K562 (cell line): ENCODE measurements at regions not wholly inside any gene's neighbourhood (a gene's known extent, or its start where the extent isn't known, plus 50 kb on each side); places are given as distances from the start of the nearest gene placed in this dataset.

Experiments
- ATAC-seq: fragments of 200-7000 bp; cut with Tn5 transposase; 3 replicates; pipeline ENCODE4 v1.9.1; 2020; ENCODE audit warnings: moderate library complexity
- BruUV-seq: library from RNA; stranded (reverse); fragments of 400-500 nt; replicated peaks from 2 replicates; lab custom pipeline; 2021; lab: Mats Ljungman, UMichigan
- CTCF ChIA-PET: fragments of 300-600 bp; formaldehyde crosslinking; extraction: SDS; loops from one replicate; lab custom pipeline; 2021; ENCODE audit warnings: low intra/inter-chr PET ratio; lab: Yijun Ruan, JAX
- POLR2A ChIA-PET: fragments of 300-600, 350-650 bp; sonication (Branson Sonifier 250); formaldehyde crosslinking; extraction: SDS; loops from one replicate; lab custom pipeline; 2021; ENCODE audit warnings: antibody characterized with exemption, inconsistent platforms; lab: Yijun Ruan, JAX
- DNase-seq, 4 experiments: peaks; one replicate each; pipeline versions ENCODE4 v3.0.0 to v3.0.0-alpha.2; 2011 to 2018; ENCODE audit warnings: low spot score in 3 of 4, mixed read lengths in 3 of 4; ENCODE audit errors: extremely low read depth in 1 of 4
- FAIRE-seq: peaks from 2 replicates; lab custom pipeline; 2011; peaks lifted over from hg19 to GRCh38; lab: Jason Lieb, UNC
- H2AFZ ChIP-seq: 2 replicates; pipeline ENCODE4 v1.6.0; 2011; ENCODE audit warnings: low read depth, low read length, control low read depth, inconsistent platforms
- H3K27ac ChIP-seq: fragments of 200-600 bp; 3 replicates; pipeline ENCODE4 v1.8.0; 2011; ENCODE audit warnings: low read depth, mild to moderate bottlenecking, control low read depth, inconsistent platforms, low read length, moderate library complexity, mixed read lengths; ENCODE audit errors: extremely low read depth
- H3K27me3 ChIP-seq, 2 experiments: fragments of 300-600 bp in 1 of 2; 2 replicates in 1 of 2; 3 replicates in 1 of 2; pipeline versions ENCODE4 v1.6.0 to v1.8.0; 2011; ENCODE audit warnings: inconsistent platforms in 2 of 2, low read length in 2 of 2, mild to moderate bottlenecking in 1 of 2, mixed read lengths in 1 of 2, moderate library complexity in 1 of 2; ENCODE audit not compliant: control insufficient read depth in 2 of 2, insufficient read depth in 2 of 2
- H3K36me3 ChIP-seq: fragments of 300-600 bp; 3 replicates; pipeline ENCODE4 v1.8.0; 2011; ENCODE audit warnings: mild to moderate bottlenecking, low read length, inconsistent platforms; ENCODE audit not compliant: control insufficient read depth, insufficient read depth
- H3K4me1 ChIP-seq, 2 experiments: fragments of 200-600 bp in 1 of 2; replicated peaks in 1 of 2; 2 replicates in 1 of 2; 3 replicates in 1 of 2; pipeline versions ENCODE4 v1.5.1 to v1.8.0; 2011; ENCODE audit warnings: inconsistent platforms in 2 of 2, low read length in 2 of 2, mild to moderate bottlenecking in 1 of 2, mixed read lengths in 1 of 2, moderate library complexity in 1 of 2; ENCODE audit not compliant: control insufficient read depth in 2 of 2, insufficient read depth in 2 of 2
- H3K4me2 ChIP-seq: 2 replicates; pipeline ENCODE4 v1.6.1; 2011; ENCODE audit warnings: low read length, control low read depth, inconsistent platforms, mixed read lengths; ENCODE audit not compliant: insufficient read depth
- H3K4me3 ChIP-seq: fragments of 200-600 bp; sonication (generic), shearing (Covaris generic); 2 replicates; pipeline ENCODE4 v1.5.1; 2016; ENCODE audit warnings: control low read depth, inconsistent platforms
- H3K79me2 ChIP-seq: fragments of 200-600 bp; 3 replicates; pipeline ENCODE4 v1.8.0; 2011; ENCODE audit warnings: low read length, inconsistent platforms; ENCODE audit not compliant: control insufficient read depth, insufficient read depth
- H3K9ac ChIP-seq, 2 experiments: 2 replicates each; pipeline versions ENCODE4 v1.6.0 to v1.6.1; 2011; ENCODE audit warnings: low read depth in 2 of 2, low read length in 2 of 2, control low read depth in 1 of 2, inconsistent platforms in 1 of 2, mild to moderate bottlenecking in 1 of 2, mixed read lengths in 1 of 2; ENCODE audit not compliant: insufficient read depth in 1 of 2
- H3K9me1 ChIP-seq: one replicate; pipeline ENCODE4 v1.6.0; 2011; ENCODE audit warnings: inconsistent platforms, mild to moderate bottlenecking, low read length, moderate library complexity; ENCODE audit not compliant: control insufficient read depth, insufficient read depth
- H3K9me3 ChIP-seq: replicated peaks from 2 replicates; pipeline ENCODE4 v1.5.1; 2011; ENCODE audit warnings: low read depth, low read length, inconsistent platforms; ENCODE audit not compliant: control insufficient read depth, insufficient read depth
- H4K20me1 ChIP-seq: replicated peaks from 2 replicates; pipeline ENCODE4 v1.6.1; 2011; ENCODE audit warnings: low read length, inconsistent platforms, mixed read lengths; ENCODE audit not compliant: control insufficient read depth, insufficient read depth
- ATF1 ChIP-seq, 2 experiments: fragments of 450-650 bp in 1 of 2; IDR thresholded peaks; 2 replicates each; pipeline ENCODE4 v1.6.1; 2016; ENCODE audit warnings: missing compliant biosample characterization in 1 of 2, missing genetic modification characterization in 1 of 2
- CBFB ChIP-seq: sonication (generic); formaldehyde crosslinking; IDR thresholded peaks from 2 replicates; pipeline ENCODE4 v1.4.0; 2020; ENCODE audit warnings: mild to moderate bottlenecking, missing genetic modification reagents
- IRF2 ChIP-seq: sonication (generic); formaldehyde crosslinking; IDR thresholded peaks from 2 replicates; pipeline ENCODE4 v1.8.1; 2022; ENCODE audit warnings: mild to moderate bottlenecking, missing genetic modification reagents
- WGBS: fragments of 100-300 bp; shearing (Covaris generic); methylation state at CpG from one replicate; pipeline ENCODE4 v1.1.6; 2016; ENCODE audit warnings: low coverage, mixed read lengths; ENCODE audit not compliant: insufficient coverage; ENCODE audit errors: missing lambda C conversion rate; 5-methylcytosine and 5-hydroxymethylcytosine counted together
- in situ Hi-C: fragments of 300-500 bp; cut with MboI; formaldehyde crosslinking; loops from 4 replicates; pipeline ENCODE4 v1.15.0; 2018; ENCODE audit warnings: inconsistent platforms, mixed read lengths
- intact Hi-C: fragments of 100-400 bp; cut with micrococcal nuclease; formaldehyde crosslinking; loops from 2 replicates; pipeline ENCODE4 v1.14.2; 2022
- TF ChIP-seq, protein P1 (sequence below), 2 experiments: fragments of 450-650 bp; conservative IDR thresholded peaks; 2 replicates each; pipeline ENCODE4 v1.6.1; 2017; ENCODE audit warnings: mild to moderate bottlenecking in 2 of 2, moderate library complexity in 2 of 2
- TF ChIP-seq, protein P2 (sequence below): fragments of 150-350 bp; conservative IDR thresholded peaks from 2 replicates; pipeline ENCODE4 v1.6.1; 2014; ENCODE audit warnings: low read length
- TF ChIP-seq, protein P3 (sequence below): sonication (generic); formaldehyde crosslinking; IDR thresholded peaks from 2 replicates; pipeline ENCODE4 v1.9.0; 2022; ENCODE audit warnings: mild to moderate bottlenecking, missing genetic modification reagents

DNA sequence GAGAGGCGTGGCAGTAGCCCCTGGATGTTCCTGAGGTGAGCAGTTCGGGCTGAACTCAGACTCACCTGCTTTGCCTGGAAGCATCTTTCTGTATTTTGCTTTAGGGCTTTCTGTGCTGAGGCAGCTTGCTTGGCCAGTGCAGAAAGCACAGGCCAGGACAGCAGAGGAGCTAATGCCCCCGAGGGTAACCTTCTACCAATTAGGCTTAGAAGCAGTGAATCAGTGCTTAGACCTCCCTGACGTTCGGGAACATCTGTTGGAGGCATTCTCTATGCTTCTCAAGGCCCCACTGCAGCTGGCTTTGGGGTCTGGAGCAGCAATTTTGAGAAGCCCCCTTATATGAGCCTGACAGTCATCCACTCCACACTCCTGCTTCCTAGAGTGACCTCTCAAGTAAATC, 350.7 kb upstream of the PROK2 start:
- BruUV-seq = no TSS peak

More for the DNA sequence above, 350.7 kb upstream of the PROK2 start:
- Histone ChIP-seq H2AFZ (no peak overlapping the region), H3K36me3 (no peaks in the 10 kb centered on the region), H4K20me1 (no peaks in the 10 kb centered on the region), H3K9me3 (no peaks in the 10 kb centered on the region), H3K79me2 (no peaks in the 10 kb centered on the region), H3K9ac (no peak overlapping the region), H3K27ac (no peak overlapping the region), H3K4me2 (no peak overlapping the region), H3K27me3 (no peaks in the 10 kb centered on the region), H3K9me1 (no peaks in the 10 kb centered on the region), H3K4me3 (no peak overlapping the region), H3K4me1 (peaks cover 6 to 23% of the 10 kb centered on the region in 2 experiments; a peak in 4 of 5 replicates)
- ATAC-seq (no peak), FAIRE-seq (no peak), DNase-seq (no peak)
- POLR2A ChIA-PET = no interaction called here
- intact Hi-C loops (no loop called here), in situ Hi-C loops (no loop called here)
- CTCF ChIA-PET = no interaction called here
- WGBS = 79% methylated on average over 5 of the region's 5 CpGs
- TF ChIP-seq, protein P1, sequence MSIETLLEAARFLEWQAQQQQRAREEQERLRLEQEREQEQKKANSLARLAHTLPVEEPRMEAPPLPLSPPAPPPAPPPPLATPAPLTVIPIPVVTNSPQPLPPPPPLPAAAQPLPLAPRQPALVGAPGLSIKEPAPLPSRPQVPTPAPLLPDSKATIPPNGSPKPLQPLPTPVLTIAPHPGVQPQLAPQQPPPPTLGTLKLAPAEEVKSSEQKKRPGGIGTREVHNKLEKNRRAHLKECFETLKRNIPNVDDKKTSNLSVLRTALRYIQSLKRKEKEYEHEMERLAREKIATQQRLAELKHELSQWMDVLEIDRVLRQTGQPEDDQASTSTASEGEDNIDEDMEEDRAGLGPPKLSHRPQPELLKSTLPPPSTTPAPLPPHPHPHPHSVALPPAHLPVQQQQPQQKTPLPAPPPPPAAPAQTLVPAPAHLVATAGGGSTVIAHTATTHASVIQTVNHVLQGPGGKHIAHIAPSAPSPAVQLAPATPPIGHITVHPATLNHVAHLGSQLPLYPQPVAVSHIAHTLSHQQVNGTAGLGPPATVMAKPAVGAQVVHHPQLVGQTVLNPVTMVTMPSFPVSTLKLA (conservative IDR thresholded peaks at IDR 0.05) = no peak
- TF ChIP-seq CBFB (CRISPR knock-in tag) (no peak), ATF1 (CRISPR knock-in tag; IDR thresholded peaks at IDR 0.05) (no peak), ATF1 (tag; IDR thresholded peaks at IDR 0.05) (no peak), IRF2 (CRISPR knock-in tag) (no peak)
- TF ChIP-seq, protein P2, sequence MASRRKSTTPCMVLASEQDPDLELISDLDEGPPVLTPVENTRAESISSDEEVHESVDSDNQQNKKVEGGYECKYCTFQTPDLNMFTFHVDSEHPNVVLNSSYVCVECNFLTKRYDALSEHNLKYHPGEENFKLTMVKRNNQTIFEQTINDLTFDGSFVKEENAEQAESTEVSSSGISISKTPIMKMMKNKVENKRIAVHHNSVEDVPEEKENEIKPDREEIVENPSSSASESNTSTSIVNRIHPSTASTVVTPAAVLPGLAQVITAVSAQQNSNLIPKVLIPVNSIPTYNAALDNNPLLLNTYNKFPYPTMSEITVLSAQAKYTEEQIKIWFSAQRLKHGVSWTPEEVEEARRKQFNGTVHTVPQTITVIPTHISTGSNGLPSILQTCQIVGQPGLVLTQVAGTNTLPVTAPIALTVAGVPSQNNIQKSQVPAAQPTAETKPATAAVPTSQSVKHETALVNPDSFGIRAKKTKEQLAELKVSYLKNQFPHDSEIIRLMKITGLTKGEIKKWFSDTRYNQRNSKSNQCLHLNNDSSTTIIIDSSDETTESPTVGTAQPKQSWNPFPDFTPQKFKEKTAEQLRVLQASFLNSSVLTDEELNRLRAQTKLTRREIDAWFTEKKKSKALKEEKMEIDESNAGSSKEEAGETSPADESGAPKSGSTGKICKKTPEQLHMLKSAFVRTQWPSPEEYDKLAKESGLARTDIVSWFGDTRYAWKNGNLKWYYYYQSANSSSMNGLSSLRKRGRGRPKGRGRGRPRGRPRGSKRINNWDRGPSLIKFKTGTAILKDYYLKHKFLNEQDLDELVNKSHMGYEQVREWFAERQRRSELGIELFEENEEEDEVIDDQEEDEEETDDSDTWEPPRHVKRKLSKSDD = no peak
- TF ChIP-seq, protein P3, sequence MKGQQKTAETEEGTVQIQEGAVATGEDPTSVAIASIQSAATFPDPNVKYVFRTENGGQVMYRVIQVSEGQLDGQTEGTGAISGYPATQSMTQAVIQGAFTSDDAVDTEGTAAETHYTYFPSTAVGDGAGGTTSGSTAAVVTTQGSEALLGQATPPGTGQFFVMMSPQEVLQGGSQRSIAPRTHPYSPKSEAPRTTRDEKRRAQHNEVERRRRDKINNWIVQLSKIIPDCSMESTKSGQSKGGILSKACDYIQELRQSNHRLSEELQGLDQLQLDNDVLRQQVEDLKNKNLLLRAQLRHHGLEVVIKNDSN = no peak
